PC-9 (cell line): ENCODE measurements at regions not wholly inside any gene's neighbourhood (a gene's known extent, or its start where the extent isn't known, plus 50 kb on each side); places are given as distances from the start of the nearest gene placed in this dataset.

ENCODE experiments used
- CTCF ChIP-seq: fragments of 200-600 bp; sonication (generic); conservative IDR thresholded peaks from 2 replicates; pipeline ENCODE4 v1.6.1; 2017; ENCODE audit warnings: mixed run types, antibody characterized with exemption, mild to moderate bottlenecking, moderate library complexity
- EZH2 ChIP-seq: fragments of 200-600 bp; sonication (generic); IDR thresholded peaks from 2 replicates; pipeline ENCODE4 v1.8.0; 2017; ENCODE audit warnings: antibody characterized with exemption, low read depth

- TF ChIP-seq EZH2 (no peak), CTCF (no peak)
These were observed 106.8 kb downstream of the VPREB1 start for GRCh38 chr22:22351366-22351765.
